GM12872 (cell line): ENCODE measurements at regions not wholly inside any gene's neighbourhood (a gene's known extent, or its start where the extent isn't known, plus 50 kb on each side); places are given as distances from the start of the nearest gene placed in this dataset.

Experiments
- TF ChIP-seq, protein P1 (sequence below): IDR thresholded peaks from 3 replicates; pipeline ENCODE4 v1.5.1; 2011; ENCODE audit warnings: low read depth, mild to moderate bottlenecking, low read length, moderate library complexity; ENCODE audit not compliant: insufficient read depth

DNA sequence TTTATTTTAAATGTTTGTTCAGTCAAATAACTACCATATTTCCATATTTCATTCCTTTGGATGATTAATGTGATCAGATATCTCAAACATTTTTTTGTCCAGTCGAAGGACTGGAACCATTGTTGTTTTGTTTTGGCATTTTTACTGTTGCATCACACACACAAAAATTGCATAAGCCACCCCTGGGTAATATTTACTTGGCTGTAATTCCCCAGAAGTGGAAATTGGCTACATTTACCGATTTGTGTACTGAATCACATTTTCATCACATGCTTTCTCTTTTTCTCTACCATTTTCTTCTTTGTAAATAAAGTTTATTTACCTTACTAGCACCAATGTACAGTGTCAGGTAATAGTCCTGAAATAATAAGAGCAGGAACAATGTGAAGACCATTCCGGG is 1729.7 kb upstream of the WWC1 start:
- TF ChIP-seq, protein P1, sequence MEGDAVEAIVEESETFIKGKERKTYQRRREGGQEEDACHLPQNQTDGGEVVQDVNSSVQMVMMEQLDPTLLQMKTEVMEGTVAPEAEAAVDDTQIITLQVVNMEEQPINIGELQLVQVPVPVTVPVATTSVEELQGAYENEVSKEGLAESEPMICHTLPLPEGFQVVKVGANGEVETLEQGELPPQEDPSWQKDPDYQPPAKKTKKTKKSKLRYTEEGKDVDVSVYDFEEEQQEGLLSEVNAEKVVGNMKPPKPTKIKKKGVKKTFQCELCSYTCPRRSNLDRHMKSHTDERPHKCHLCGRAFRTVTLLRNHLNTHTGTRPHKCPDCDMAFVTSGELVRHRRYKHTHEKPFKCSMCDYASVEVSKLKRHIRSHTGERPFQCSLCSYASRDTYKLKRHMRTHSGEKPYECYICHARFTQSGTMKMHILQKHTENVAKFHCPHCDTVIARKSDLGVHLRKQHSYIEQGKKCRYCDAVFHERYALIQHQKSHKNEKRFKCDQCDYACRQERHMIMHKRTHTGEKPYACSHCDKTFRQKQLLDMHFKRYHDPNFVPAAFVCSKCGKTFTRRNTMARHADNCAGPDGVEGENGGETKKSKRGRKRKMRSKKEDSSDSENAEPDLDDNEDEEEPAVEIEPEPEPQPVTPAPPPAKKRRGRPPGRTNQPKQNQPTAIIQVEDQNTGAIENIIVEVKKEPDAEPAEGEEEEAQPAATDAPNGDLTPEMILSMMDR: no peak

DNA sequence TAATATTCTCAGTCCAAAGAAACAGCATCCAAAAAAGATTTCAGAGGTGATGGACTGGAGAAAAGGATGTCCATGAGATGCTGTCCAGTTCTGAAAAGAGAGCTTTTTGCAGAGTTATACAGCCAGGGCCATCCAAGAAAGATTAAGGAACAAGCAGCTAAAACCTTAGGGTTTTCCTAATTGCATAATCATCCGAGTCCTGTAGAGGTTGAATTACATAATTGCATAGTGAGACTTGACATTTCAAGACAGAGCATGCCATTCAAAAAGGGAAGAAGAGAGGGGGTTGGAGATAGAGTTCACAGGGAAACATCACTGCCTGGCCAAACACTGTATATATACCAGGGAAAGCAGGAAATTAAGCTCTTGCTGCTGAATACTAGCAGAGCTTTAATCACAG is 1729.2 kb upstream of the WWC1 start:
- TF ChIP-seq, protein P1: no peak

DNA sequence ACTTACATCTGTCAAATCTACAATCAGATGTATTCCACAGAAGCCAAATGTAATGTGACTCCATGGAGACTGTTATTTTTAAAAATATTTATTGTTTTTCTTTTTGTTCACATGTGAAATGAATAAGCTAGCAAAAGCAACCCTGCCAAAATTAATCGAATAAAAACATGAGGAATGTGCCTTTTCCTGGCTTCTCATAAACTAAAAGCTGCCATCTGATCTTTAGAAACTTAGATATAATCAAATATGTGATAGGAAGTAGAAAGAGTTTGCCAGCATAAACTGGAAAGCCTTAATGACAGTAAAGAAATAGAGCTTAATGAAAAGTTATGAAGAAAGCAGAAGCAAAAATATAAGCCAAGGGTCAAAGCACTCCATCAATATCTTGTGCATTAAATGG is 1724.7 kb upstream of the WWC1 start:
- TF ChIP-seq, protein P1: no peak

DNA sequence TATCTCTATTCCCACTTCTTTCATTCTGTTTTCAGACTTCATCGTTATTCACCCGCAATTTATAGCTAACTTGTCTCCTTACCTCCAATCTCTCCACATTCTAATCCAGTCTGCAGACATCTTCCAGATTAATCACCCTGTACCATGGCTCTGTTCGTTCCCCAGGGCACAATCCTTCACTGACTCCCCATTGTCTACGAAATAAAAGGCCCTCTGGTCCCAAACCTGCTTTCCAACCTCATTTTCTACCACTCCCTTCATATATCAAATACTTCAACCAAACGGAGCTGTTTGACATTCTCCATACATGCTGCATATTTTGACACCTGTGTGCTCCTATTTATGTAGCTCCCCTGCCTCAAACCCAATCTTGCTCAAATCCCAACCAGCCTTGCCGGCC is 1720.6 kb upstream of the WWC1 start:
- TF ChIP-seq, protein P1: no peak

DNA sequence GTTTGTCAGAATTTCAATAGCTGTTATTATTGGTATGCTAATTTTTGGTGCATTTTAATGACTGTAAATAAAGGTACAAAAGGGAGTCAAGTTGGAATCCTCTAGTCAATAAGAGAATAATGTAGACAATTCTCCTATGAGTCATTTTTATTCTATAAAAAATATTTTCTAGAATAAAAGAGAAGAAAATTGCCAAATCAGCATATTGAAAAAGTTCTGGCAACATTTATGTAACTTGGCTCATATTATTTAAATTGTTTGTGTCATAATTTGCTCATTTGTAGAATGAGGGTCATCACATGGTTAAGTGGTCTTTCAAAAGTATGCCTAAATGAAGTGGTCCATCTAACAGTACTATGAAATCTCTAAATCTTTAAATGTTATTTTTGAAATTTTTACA is 1719.8 kb upstream of the WWC1 start:
- TF ChIP-seq, protein P1: no peak

DNA sequence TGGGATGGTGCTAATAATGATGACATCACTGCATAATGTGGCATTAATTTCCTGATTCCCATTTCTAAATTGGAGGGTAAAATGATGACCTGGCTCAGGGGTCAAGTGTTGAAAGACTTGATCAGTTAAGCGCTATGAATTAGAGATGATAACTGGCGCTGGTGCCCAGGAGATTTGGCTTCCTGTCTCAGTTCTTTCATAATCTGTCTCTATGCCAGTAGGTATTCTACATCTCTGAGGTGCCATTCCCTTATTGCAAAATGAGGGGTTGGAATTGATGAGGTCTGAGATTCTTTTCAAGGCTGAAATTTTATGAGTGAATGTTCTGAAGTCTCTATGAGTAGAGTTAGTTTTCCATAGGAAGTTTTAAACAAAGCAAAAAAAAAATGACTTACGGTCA is 1715.1 kb upstream of the WWC1 start:
- TF ChIP-seq, protein P1: no peak

DNA sequence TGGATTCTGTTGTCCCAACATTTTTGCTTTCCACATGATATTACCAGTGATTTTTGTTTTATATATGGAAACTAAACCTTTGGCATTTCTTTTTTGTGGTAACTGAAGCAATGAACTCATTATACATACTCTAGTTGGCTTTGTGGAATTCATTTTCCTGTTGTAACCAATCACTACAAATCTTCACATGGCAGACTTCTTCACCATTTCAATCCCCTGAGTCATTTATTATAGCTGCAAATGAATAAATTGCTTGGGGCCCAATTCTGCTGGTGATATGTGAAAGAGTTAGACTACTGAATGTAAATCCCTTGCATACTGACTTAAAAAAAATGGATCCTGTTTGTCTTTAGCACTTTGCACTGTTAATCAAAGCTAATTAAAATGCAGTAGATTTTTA is 1709.6 kb upstream of the WWC1 start:
- TF ChIP-seq, protein P1: no peak

DNA sequence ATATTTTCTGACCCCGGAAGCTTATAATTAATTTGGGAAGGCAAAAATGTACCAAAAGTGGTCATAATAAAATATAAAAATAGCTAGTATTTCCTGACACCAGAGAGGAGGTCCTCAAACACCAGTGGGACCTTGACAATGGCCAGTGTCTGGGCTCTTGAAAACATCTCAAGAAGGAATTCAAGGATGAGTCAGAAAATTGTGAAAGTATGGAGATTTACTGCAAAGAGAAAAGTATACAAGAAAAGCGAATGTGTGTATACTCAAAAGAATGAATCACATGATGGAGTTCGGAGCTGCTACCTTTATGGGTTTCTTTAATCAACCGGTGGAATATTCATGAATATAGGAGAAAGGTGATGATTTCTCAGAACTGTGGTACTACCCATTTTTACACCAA is 1709.0 kb upstream of the WWC1 start:
- TF ChIP-seq, protein P1: no peak
